ENCODE measurements at regions not wholly inside any gene's neighbourhood (a gene's known extent, or its start where the extent isn't known, plus 50 kb on each side); places are given as distances from the start of the nearest gene placed in this dataset.
"Not testable (repeated sequence)": the region's sequence is repeated elsewhere in the genome, so short reads cannot be mapped to it uniquely, and the experiment has no call there.

GRCh38 chr3:44028-44676 lies 152.4 kb upstream of the CHL1 start:
- Mint-ChIP-seq H3K4me1 (no peaks in the 10 kb centered on the region), H3K27ac (no peak overlapping the region), H3K36me3 (no peaks in the 10 kb centered on the region), H3K27me3 (ENCODE audit: low read depth in 2 of 2) (peaks cover 0 to 5% of the 10 kb centered on the region in 2 donors), H3K9me3 (peaks cover 0 to 8% of the 10 kb centered on the region in 2 donors), H3K4me3 (no peak overlapping the region)
- TF ChIP-seq CTCF (IDR thresholded peaks at IDR 0.05): no peak
- no peaks in the 10 kb centered on the region for H3K4me1 ChIP-seq (ENCODE audit: control insufficient read depth, insufficient read depth, low read length)
- no peak overlapping the region for H3K27ac ChIP-seq (ENCODE audit: low read length)
- H3K9me3 ChIP-seq (ENCODE audit: control insufficient read depth, insufficient read depth, low read length): no peaks in the 10 kb centered on the region
- no peaks in the 10 kb centered on the region for H3K36me3 ChIP-seq (ENCODE audit: control insufficient read depth, insufficient read depth, low read length)
- ATAC-seq (peak in 1 of 3 donors; percentile 21), DNase-seq (no peak)
- H3K4me3 ChIP-seq (ENCODE audit: low read length): no peak overlapping the region
- WGBS (ENCODE audit: insufficient coverage): 89% methylated on average over 7 of the region's 9 CpGs
- intact Hi-C loops (cut with micrococcal nuclease): no loop called here
- no peaks in the 10 kb centered on the region for H3K27me3 ChIP-seq (ENCODE audit: control insufficient read depth, insufficient read depth, low read length)

GRCh38 chr3:44941-45340 lies 151.6 kb upstream of the CHL1 start:
- H3K4me3 ChIP-seq (ENCODE audit: low read length); intact Hi-C loops (cut with micrococcal nuclease); H3K27me3 ChIP-seq (ENCODE audit: control insufficient read depth, insufficient read depth, low read length); H3K27ac ChIP-seq (ENCODE audit: low read length); H3K4me3 Mint-ChIP-seq; DNase-seq; H3K36me3 Mint-ChIP-seq; ATAC-seq; H3K27me3 Mint-ChIP-seq (ENCODE audit: low read depth in 2 of 2); H3K4me1 ChIP-seq (ENCODE audit: control insufficient read depth, insufficient read depth, low read length); H3K36me3 ChIP-seq (ENCODE audit: control insufficient read depth, insufficient read depth, low read length); H3K27ac Mint-ChIP-seq; H3K9me3 ChIP-seq (ENCODE audit: control insufficient read depth, insufficient read depth, low read length); H3K9me3 Mint-ChIP-seq; H3K4me1 Mint-ChIP-seq: not testable (repeated sequence)
- WGBS (ENCODE audit: insufficient coverage): 97% methylated on average over 4 of the region's 5 CpGs

GRCh38 chr3:46576-46975 lies 150.0 kb upstream of the CHL1 start:
- no peak for TF ChIP-seq CTCF (IDR thresholded peaks at IDR 0.05)
- H3K4me1 Mint-ChIP-seq: no peaks in the 10 kb centered on the region
- Histone ChIP-seq H3K27ac (ENCODE audit: low read length) (no peak overlapping the region), H3K4me3 (ENCODE audit: low read length) (no peak overlapping the region), H3K36me3 (ENCODE audit: control insufficient read depth, insufficient read depth, low read length) (no peaks in the 10 kb centered on the region), H3K4me1 (ENCODE audit: control insufficient read depth, insufficient read depth, low read length) (no peaks in the 10 kb centered on the region), H3K27me3 (ENCODE audit: control insufficient read depth, insufficient read depth, low read length) (no peaks in the 10 kb centered on the region), H3K9me3 (ENCODE audit: control insufficient read depth, insufficient read depth, low read length) (no peaks in the 10 kb centered on the region)
- no peak for ATAC-seq
- no peak for DNase-seq
- H3K36me3 Mint-ChIP-seq: no peaks in the 10 kb centered on the region
- peaks cover 0 to 8% of the 10 kb centered on the region in 2 donors for H3K27me3 Mint-ChIP-seq (ENCODE audit: low read depth in 2 of 2)
- H3K27ac Mint-ChIP-seq: no peak overlapping the region
- intact Hi-C loops (cut with micrococcal nuclease): no loop called here
- 89% methylated on average over 2 of the region's 2 CpGs for WGBS (ENCODE audit: insufficient coverage)
- peaks cover 2 to 8% of the 10 kb centered on the region in 2 donors for H3K9me3 Mint-ChIP-seq
- H3K4me3 Mint-ChIP-seq: no peak overlapping the region

GRCh38 chr3:53441-53840 lies 143.1 kb upstream of the CHL1 start:
- not testable (repeated sequence) for H3K4me1 Mint-ChIP-seq; ATAC-seq; H3K27me3 Mint-ChIP-seq (ENCODE audit: low read depth in 2 of 2)

More at GRCh38 chr3:53441-53840, 143.1 kb upstream of the CHL1 start:
- H3K36me3 ChIP-seq (ENCODE audit: control insufficient read depth, insufficient read depth, low read length); H3K4me3 ChIP-seq (ENCODE audit: low read length); H3K9me3 Mint-ChIP-seq; H3K36me3 Mint-ChIP-seq; H3K27ac ChIP-seq (ENCODE audit: low read length); H3K4me3 Mint-ChIP-seq; H3K27ac Mint-ChIP-seq; H3K4me1 ChIP-seq (ENCODE audit: control insufficient read depth, insufficient read depth, low read length); intact Hi-C loops (cut with micrococcal nuclease); DNase-seq; H3K27me3 ChIP-seq (ENCODE audit: control insufficient read depth, insufficient read depth, low read length); H3K9me3 ChIP-seq (ENCODE audit: control insufficient read depth, insufficient read depth, low read length): not testable (repeated sequence)
- WGBS (ENCODE audit: insufficient coverage): 77% methylated on average over 5 of the region's 5 CpGs
